GM19238 (cell line): ENCODE measurements at regions not wholly inside any gene's neighbourhood (a gene's known extent, or its start where the extent isn't known, plus 50 kb on each side); places are given as distances from the start of the nearest gene placed in this dataset.
"Not testable (repeated sequence)": the region's sequence is repeated elsewhere in the genome, so short reads cannot be mapped to it uniquely, and the experiment has no call there.

ENCODE experiments used
- DNase-seq: peaks from one replicate; pipeline ENCODE4 v3.0.0; 2011; ENCODE audit warnings: low spot score; ENCODE audit not compliant: insufficient read length

GRCh38 chr18:22698711-22699110, 234.4 kb upstream of the RBBP8 start:
- no peak for DNase-seq

GRCh38 chr18:22699629-22700028, 233.5 kb upstream of the RBBP8 start:
- DNase-seq, result no peak

GRCh38 chr18:22700920-22701319, 232.2 kb upstream of the RBBP8 start:
- no peak for DNase-seq

GRCh38 chr18:22701326-22701725, 231.8 kb upstream of the RBBP8 start:
- no peak for DNase-seq

GRCh38 chr18:22701795-22702194, 231.3 kb upstream of the RBBP8 start:
- DNase-seq, result no peak

GRCh38 chr18:22702806-22703205, 230.3 kb upstream of the RBBP8 start:
- DNase-seq, result no peak

GRCh38 chr18:22703883-22704585, 229.1 kb upstream of the RBBP8 start:
- DNase-seq, result peak; percentile 27

GRCh38 chr18:22704586-22704918, 228.6 kb upstream of the RBBP8 start:
- DNase-seq, result no peak

GRCh38 chr18:22705328-22705727, 227.8 kb upstream of the RBBP8 start:
- DNase-seq, result no peak

GRCh38 chr18:22706025-22706424, 227.1 kb upstream of the RBBP8 start:
- DNase-seq, result not testable (repeated sequence)

- no peak for DNase-seq
These were observed 223.7 kb upstream of the RBBP8 start for GRCh38 chr18:22709288-22710060.

GRCh38 chr18:22710673-22711191, 222.4 kb upstream of the RBBP8 start:
- no peak for DNase-seq

GRCh38 chr18:22711192-22711685, 221.9 kb upstream of the RBBP8 start:
- DNase-seq, result no peak

- DNase-seq, result no peak
These were observed 219.6 kb upstream of the RBBP8 start for GRCh38 chr18:22713511-22713910.

GRCh38 chr18:22717536-22717935, 215.6 kb upstream of the RBBP8 start:
- DNase-seq, result not testable (repeated sequence)

- no peak for DNase-seq
These were observed 209.9 kb upstream of the RBBP8 start for GRCh38 chr18:22723221-22723620.

- no peak for DNase-seq
These were observed 209.4 kb upstream of the RBBP8 start for GRCh38 chr18:22723773-22724172.

- DNase-seq, result no peak
These were observed 206.7 kb upstream of the RBBP8 start for GRCh38 chr18:22726469-22726868.

- DNase-seq, result no peak
These were observed 205.1 kb upstream of the RBBP8 start for GRCh38 chr18:22728016-22728415.

GRCh38 chr18:22728481-22729105, 204.5 kb upstream of the RBBP8 start:
- DNase-seq, result no peak

- DNase-seq, result no peak
These were observed 201.7 kb upstream of the RBBP8 start for GRCh38 chr18:22731398-22731797.

GRCh38 chr18:22734105-22734661, 198.9 kb upstream of the RBBP8 start:
- DNase-seq, result no peak
